ENCODE measurements at regions not wholly inside any gene's neighbourhood (a gene's known extent, or its start where the extent isn't known, plus 50 kb on each side); places are given as distances from the start of the nearest gene placed in this dataset.
A peak's percentile ranks its signal among the peaks of the same experiment; 100 is the strongest.

GRCh38 chr9:111150181-111150580 lies 111.9 kb upstream of the LPAR1 start:
- Histone ChIP-seq H3K14ac (ENCODE audit: low read length in 2 of 2) (no peak overlapping the region), H2BK120ac (ENCODE audit: low read depth, low read length) (no peak overlapping the region), H4K91ac (ENCODE audit: low read length) (no peak overlapping the region), H3K27me3 (ENCODE audit: control insufficient read depth in 1 of 2, insufficient read depth in 1 of 2, low read length in 2 of 2) (no peaks in the 10 kb centered on the region), H3K4me3 (ENCODE audit: insufficient read depth in 1 of 2, low read depth in 1 of 2, low read length in 2 of 2) (no peak overlapping the region), H4K8ac (ENCODE audit: low read length) (no peak overlapping the region), H2BK5ac (ENCODE audit: low read depth, low read length, poor library complexity, severe bottlenecking) (no peak overlapping the region), H3K4me2 (ENCODE audit: low read length, poor library complexity, severe bottlenecking) (no peak overlapping the region), H3K9me3 (ENCODE audit: control insufficient read depth, low read length) (no peaks in the 10 kb centered on the region), H3K27ac (ENCODE audit: low read length, poor library complexity, severe bottlenecking) (no peak overlapping the region), H3K79me1 (replicated peaks; ENCODE audit: low read length, poor library complexity, severe bottlenecking) (peaks cover 1% of the 10 kb centered on the region), H3K4ac (ENCODE audit: low read depth in 1 of 2, low read length in 2 of 2) (no peak overlapping the region), H2BK15ac (ENCODE audit: low read depth, poor library complexity, severe bottlenecking) (no peak overlapping the region), H3K4me1 (ENCODE audit: control insufficient read depth, insufficient read depth, low read depth, low read length) (peaks cover 5% of the 10 kb centered on the region), H3K18ac (ENCODE audit: low read depth in 1 of 2, low read length in 2 of 2) (no peak overlapping the region), H2BK12ac (ENCODE audit: low read length in 2 of 2) (no peak overlapping the region), H3K9ac (ENCODE audit: low read length) (peak overlapping the region; percentile 15), H2AK5ac (ENCODE audit: low read length, severe bottlenecking) (no peak overlapping the region), H2AFZ (ENCODE audit: low read depth, low read length) (no peak overlapping the region), H3K23ac (ENCODE audit: low read length in 2 of 2) (no peak overlapping the region), H3K36me3 (ENCODE audit: control insufficient read depth in 1 of 2, insufficient read depth in 2 of 2, low read depth in 1 of 2, low read length in 2 of 2) (no peaks in the 10 kb centered on the region)
- no peak for DNase-seq
- WGBS, result no CpG with 5 or more reads among the region's 2 CpGs

- 98% methylated on average over 3 of the region's 5 CpGs for WGBS
- Histone ChIP-seq H3K9ac (ENCODE audit: low read length) (no peak overlapping the region), H3K4me2 (ENCODE audit: low read length, poor library complexity, severe bottlenecking) (no peak overlapping the region), H3K4me1 (ENCODE audit: control insufficient read depth, insufficient read depth, low read depth, low read length) (peaks cover 5% of the 10 kb centered on the region), H3K27me3 (ENCODE audit: control insufficient read depth in 1 of 2, insufficient read depth in 1 of 2, low read length in 2 of 2) (no peaks in the 10 kb centered on the region), H3K23ac (ENCODE audit: low read length in 2 of 2) (no peak overlapping the region), H3K9me3 (ENCODE audit: control insufficient read depth, low read length) (no peaks in the 10 kb centered on the region), H3K79me1 (replicated peaks; ENCODE audit: low read length, poor library complexity, severe bottlenecking) (peaks cover 1% of the 10 kb centered on the region), H2BK15ac (ENCODE audit: low read depth, poor library complexity, severe bottlenecking) (peak overlapping the region; percentile 68), H3K14ac (ENCODE audit: low read length in 2 of 2) (no peak overlapping the region), H2BK5ac (ENCODE audit: low read depth, low read length, poor library complexity, severe bottlenecking) (peak overlapping the region; percentile 76), H3K27ac (ENCODE audit: low read length, poor library complexity, severe bottlenecking) (peak overlapping the region; percentile 76), H4K8ac (ENCODE audit: low read length) (no peak overlapping the region), H2BK12ac (ENCODE audit: low read length in 2 of 2) (peak overlapping the region in 1 of 2 experiments; percentile 87), H3K36me3 (ENCODE audit: control insufficient read depth in 1 of 2, insufficient read depth in 2 of 2, low read depth in 1 of 2, low read length in 2 of 2) (no peaks in the 10 kb centered on the region), H2BK120ac (ENCODE audit: low read depth, low read length) (peak overlapping the region; percentile 69), H4K91ac (ENCODE audit: low read length) (peak overlapping the region; percentile 35), H3K4ac (ENCODE audit: low read depth in 1 of 2, low read length in 2 of 2) (peak overlapping the region in 1 of 2 experiments; percentile 71), H3K18ac (ENCODE audit: low read depth in 1 of 2, low read length in 2 of 2) (peak overlapping the region in 1 of 2 experiments; percentile 59), H2AK5ac (ENCODE audit: low read length, severe bottlenecking) (peak overlapping the region; percentile 99), H3K4me3 (ENCODE audit: insufficient read depth in 1 of 2, low read depth in 1 of 2, low read length in 2 of 2) (no peak overlapping the region), H2AFZ (ENCODE audit: low read depth, low read length) (no peak overlapping the region)
- no peak for DNase-seq
Observed at GRCh38 chr9:111149018-111149759, 110.9 kb upstream of the LPAR1 start.

- Histone ChIP-seq H3K23ac (ENCODE audit: low read length in 2 of 2) (no peak overlapping the region), H3K27ac (ENCODE audit: low read length, poor library complexity, severe bottlenecking) (peak overlapping the region; percentile 76), H3K18ac (ENCODE audit: low read depth in 1 of 2, low read length in 2 of 2) (no peak overlapping the region), H2AK5ac (ENCODE audit: low read length, severe bottlenecking) (peak overlapping the region; percentile 89), H4K8ac (ENCODE audit: low read length) (no peak overlapping the region), H2BK120ac (ENCODE audit: low read depth, low read length) (peak overlapping the region; percentile 34), H3K36me3 (ENCODE audit: control insufficient read depth in 1 of 2, insufficient read depth in 2 of 2, low read depth in 1 of 2, low read length in 2 of 2) (no peaks in the 10 kb centered on the region), H3K4me3 (ENCODE audit: insufficient read depth in 1 of 2, low read depth in 1 of 2, low read length in 2 of 2) (no peak overlapping the region), H2BK15ac (ENCODE audit: low read depth, poor library complexity, severe bottlenecking) (no peak overlapping the region), H3K4me1 (ENCODE audit: control insufficient read depth, insufficient read depth, low read depth, low read length) (peaks cover 4% of the 10 kb centered on the region), H2BK5ac (ENCODE audit: low read depth, low read length, poor library complexity, severe bottlenecking) (no peak overlapping the region), H3K27me3 (ENCODE audit: control insufficient read depth in 1 of 2, insufficient read depth in 1 of 2, low read length in 2 of 2) (no peaks in the 10 kb centered on the region), H3K9me3 (ENCODE audit: control insufficient read depth, low read length) (no peaks in the 10 kb centered on the region), H2BK12ac (ENCODE audit: low read length in 2 of 2) (no peak overlapping the region), H3K4ac (ENCODE audit: low read depth in 1 of 2, low read length in 2 of 2) (no peak overlapping the region), H3K4me2 (ENCODE audit: low read length, poor library complexity, severe bottlenecking) (no peak overlapping the region), H4K91ac (ENCODE audit: low read length) (no peak overlapping the region), H3K79me1 (replicated peaks; ENCODE audit: low read length, poor library complexity, severe bottlenecking) (peaks cover 1% of the 10 kb centered on the region), H3K14ac (ENCODE audit: low read length in 2 of 2) (no peak overlapping the region), H3K9ac (ENCODE audit: low read length) (no peak overlapping the region), H2AFZ (ENCODE audit: low read depth, low read length) (no peak overlapping the region)
- WGBS, result 68% methylated on average over 9 of the region's 10 CpGs
- DNase-seq, result peak; percentile 32
Observed at GRCh38 chr9:111148052-111149017, 110.1 kb upstream of the LPAR1 start.

GRCh38 chr9:111147041-111147440 lies 108.8 kb upstream of the LPAR1 start:
- Histone ChIP-seq H3K4ac (ENCODE audit: low read depth in 1 of 2, low read length in 2 of 2) (no peak overlapping the region), H3K4me2 (ENCODE audit: low read length, poor library complexity, severe bottlenecking) (no peak overlapping the region), H3K36me3 (ENCODE audit: control insufficient read depth in 1 of 2, insufficient read depth in 2 of 2, low read depth in 1 of 2, low read length in 2 of 2) (no peaks in the 10 kb centered on the region), H2BK120ac (ENCODE audit: low read depth, low read length) (no peak overlapping the region), H3K18ac (ENCODE audit: low read depth in 1 of 2, low read length in 2 of 2) (peak overlapping the region in 1 of 2 experiments; percentile 39), H2BK5ac (ENCODE audit: low read depth, low read length, poor library complexity, severe bottlenecking) (no peak overlapping the region), H2AFZ (ENCODE audit: low read depth, low read length) (no peak overlapping the region), H3K4me3 (ENCODE audit: insufficient read depth in 1 of 2, low read depth in 1 of 2, low read length in 2 of 2) (no peak overlapping the region), H4K91ac (ENCODE audit: low read length) (no peak overlapping the region), H3K27me3 (ENCODE audit: control insufficient read depth in 1 of 2, insufficient read depth in 1 of 2, low read length in 2 of 2) (no peaks in the 10 kb centered on the region), H3K23ac (ENCODE audit: low read length in 2 of 2) (no peak overlapping the region), H3K14ac (ENCODE audit: low read length in 2 of 2) (no peak overlapping the region), H4K8ac (ENCODE audit: low read length) (no peak overlapping the region), H3K4me1 (ENCODE audit: control insufficient read depth, insufficient read depth, low read depth, low read length) (peaks cover 4% of the 10 kb centered on the region), H3K9me3 (ENCODE audit: control insufficient read depth, low read length) (no peaks in the 10 kb centered on the region), H2BK15ac (ENCODE audit: low read depth, poor library complexity, severe bottlenecking) (no peak overlapping the region), H3K79me1 (replicated peaks; ENCODE audit: low read length, poor library complexity, severe bottlenecking) (peaks cover 1% of the 10 kb centered on the region), H2BK12ac (ENCODE audit: low read length in 2 of 2) (no peak overlapping the region), H2AK5ac (ENCODE audit: low read length, severe bottlenecking) (peak overlapping the region; percentile 90), H3K9ac (ENCODE audit: low read length) (no peak overlapping the region), H3K27ac (ENCODE audit: low read length, poor library complexity, severe bottlenecking) (no peak overlapping the region)
- 84% methylated on average over 3 of the region's 3 CpGs for whole genome bisulfite sequencing
- DNase-seq, result no peak
